GM23248 (cell line): ENCODE measurements at regions not wholly inside any gene's neighbourhood (a gene's known extent, or its start where the extent isn't known, plus 50 kb on each side); places are given as distances from the start of the nearest gene placed in this dataset.

Experiments used
- EZH2 ChIP-seq: fragments of 200-600 bp; sonication (generic); IDR thresholded peaks from 2 replicates; pipeline ENCODE4 v1.6.1; 2018; ENCODE audit warnings: antibody characterized with exemption, mild to moderate bottlenecking; ENCODE audit not compliant: insufficient read depth, poor library complexity, severe bottlenecking
- EZH2phosphoT487 ChIP-seq: fragments of 200-600 bp; sonication (generic); IDR thresholded peaks from 2 replicates; pipeline ENCODE4 v1.6.1; 2018; ENCODE audit warnings: antibody characterized with exemption, moderate library complexity, mild to moderate bottlenecking, low read depth; ENCODE audit not compliant: insufficient read depth

DNA sequence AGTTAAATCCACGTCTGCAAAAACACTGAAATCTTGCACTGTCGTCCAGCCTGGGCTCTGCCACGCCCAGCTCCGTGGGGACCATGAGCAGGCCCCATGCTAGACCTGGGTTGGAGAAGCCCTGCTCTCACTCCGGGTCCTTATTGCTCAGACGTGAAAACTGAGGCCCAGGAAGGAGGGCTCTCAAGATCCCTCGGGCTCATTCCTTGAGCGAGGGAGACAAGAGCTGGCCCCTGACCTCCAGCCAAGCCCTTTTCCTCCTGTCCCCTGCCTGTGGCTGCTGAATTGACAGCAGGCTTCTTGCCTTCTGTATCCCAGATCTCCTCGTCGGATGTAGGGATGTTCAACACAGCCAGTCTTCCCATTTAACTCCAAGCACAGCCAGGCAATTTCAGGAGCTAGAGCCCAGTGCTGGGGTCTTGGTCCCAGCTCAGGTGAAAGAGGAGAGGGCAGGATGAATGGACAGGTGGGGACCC is 109.5 kb downstream of the CPZ start:
- TF ChIP-seq EZH2, result no peak
- TF ChIP-seq EZH2phosphoT487, result no peak
